Omental fat pad (tissue), 3 donors: ENCODE measurements at regions not wholly inside any gene's neighbourhood (a gene's known extent, or its start where the extent isn't known, plus 50 kb on each side); places are given as distances from the start of the nearest gene placed in this dataset. TPM values are rescaled to one million over a fixed set of nuclear protein-coding genes. Genes with fewer than 3 reads are reported as not detected.

ENCODE experiments used
- ATAC-seq: fragments of 150-250 bp; one replicate; pipeline ENCODE4 v1.9.1; 2016; ENCODE audit warnings: mild to moderate bottlenecking, moderate library complexity; ENCODE audit not compliant: low FRiP score
- DNase-seq: peaks from one replicate; pipeline ENCODE4 v3.0.0-alpha.2; 2019; ENCODE audit warnings: low spot score
- CTCF ChIP-seq, 3 donors: fragments of 450-650 bp; IDR thresholded peaks; one replicate each; pipeline ENCODE4 v1.5.1; 2016 to 2017; ENCODE audit warnings: antibody characterized with exemption in 3 of 3, mild to moderate bottlenecking in 3 of 3, moderate library complexity in 2 of 3
- small RNA-seq: library from RNA; depleted of rRNA; stranded (forward); fragments of <200 nt; gene quantifications from one replicate; pipeline ENCODE3, GENCODE V24; 2016

- DNase-seq (no peak), ATAC-seq (no peak)
- no peak for TF ChIP-seq CTCF (IDR thresholded peaks at IDR 0.05)
Observed at GRCh38 chr2:38128653-38129052, 52.7 kb upstream of the CYP1B1 start.

- no peak for TF ChIP-seq CTCF (IDR thresholded peaks at IDR 0.05)
- no peak for ATAC-seq
- DNase-seq, result no peak
Observed at GRCh38 chr2:38127277-38127676, 51.3 kb upstream of the CYP1B1 start.

DNA sequence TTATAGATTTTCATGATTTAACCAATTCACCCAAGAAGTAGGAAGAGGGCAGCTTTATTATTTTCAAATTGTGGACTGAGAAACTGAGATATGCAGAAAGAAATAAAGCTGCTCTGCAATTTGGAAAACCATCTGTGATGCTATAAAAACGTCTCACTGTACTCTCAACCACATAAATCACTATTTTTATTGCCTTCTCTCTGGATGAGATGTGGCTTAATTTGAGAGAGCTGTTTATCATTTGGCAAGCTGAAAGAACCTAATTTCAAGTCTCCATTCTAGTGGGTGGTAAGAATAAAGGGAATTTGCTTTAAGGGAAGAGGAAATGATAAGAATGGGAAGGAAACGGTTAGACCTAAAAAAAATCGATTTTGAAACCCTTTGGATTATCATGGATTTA, 49.9 kb upstream of the CYP1B1 start:
- ATAC-seq (no peak), DNase-seq (no peak)
- TF ChIP-seq CTCF (IDR thresholded peaks at IDR 0.05), result no peak

Small RNAs in the stretch of these regions (small RNA-seq; reads per million reads assigned to genes)
- gene AC009229.3 (not detected), gene RNU6-951P (not detected)
